ENCODE measurements at regions not wholly inside any gene's neighbourhood (a gene's known extent, or its start where the extent isn't known, plus 50 kb on each side); places are given as distances from the start of the nearest gene placed in this dataset.
"Not testable (repeated sequence)": the region's sequence is repeated elsewhere in the genome, so short reads cannot be mapped to it uniquely, and the experiment has no call there.

DNA sequence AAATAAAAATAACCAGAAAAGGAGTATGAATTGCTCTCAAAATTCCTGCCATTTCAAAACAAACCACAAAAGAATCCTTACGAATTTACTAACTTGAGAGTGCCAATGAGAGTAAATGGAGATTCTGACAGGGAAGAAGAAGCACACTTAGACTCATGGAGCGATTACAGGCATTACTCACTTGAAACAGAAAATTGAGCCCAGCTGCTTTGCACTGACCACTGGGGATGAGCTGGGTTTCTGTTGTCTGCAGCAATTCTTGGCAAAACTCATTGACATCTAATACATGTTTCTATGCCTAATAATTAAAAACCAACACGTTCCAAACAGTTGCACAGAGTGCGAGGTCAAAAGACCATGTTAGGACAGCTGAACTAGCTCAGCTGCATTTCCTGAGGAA, 731.6 kb downstream of the DNAH5 start:
- intact Hi-C loops (cut with DNase I) = no loop called here
- 77 to 81% methylated on average over 4 of the region's 4 CpGs for WGBS, 2 donors
- DNase-seq = no peak
- Histone ChIP-seq H3K36me3 (no peaks in the 10 kb centered on the region), H3K27me3 (no peaks in the 10 kb centered on the region), H3K4me3 (no peak overlapping the region), H3K9me3 (no peaks in the 10 kb centered on the region), H3K27ac (no peak overlapping the region), H3K4me1 (no peaks in the 10 kb centered on the region)
- TF ChIP-seq POLR2AphosphoS5 (IDR thresholded peaks at IDR 0.05) (no peak), POLR2A (IDR thresholded peaks at IDR 0.05) (no peak), EP300 (IDR thresholded peaks at IDR 0.05) (no peak)
- TF ChIP-seq, protein P1, sequence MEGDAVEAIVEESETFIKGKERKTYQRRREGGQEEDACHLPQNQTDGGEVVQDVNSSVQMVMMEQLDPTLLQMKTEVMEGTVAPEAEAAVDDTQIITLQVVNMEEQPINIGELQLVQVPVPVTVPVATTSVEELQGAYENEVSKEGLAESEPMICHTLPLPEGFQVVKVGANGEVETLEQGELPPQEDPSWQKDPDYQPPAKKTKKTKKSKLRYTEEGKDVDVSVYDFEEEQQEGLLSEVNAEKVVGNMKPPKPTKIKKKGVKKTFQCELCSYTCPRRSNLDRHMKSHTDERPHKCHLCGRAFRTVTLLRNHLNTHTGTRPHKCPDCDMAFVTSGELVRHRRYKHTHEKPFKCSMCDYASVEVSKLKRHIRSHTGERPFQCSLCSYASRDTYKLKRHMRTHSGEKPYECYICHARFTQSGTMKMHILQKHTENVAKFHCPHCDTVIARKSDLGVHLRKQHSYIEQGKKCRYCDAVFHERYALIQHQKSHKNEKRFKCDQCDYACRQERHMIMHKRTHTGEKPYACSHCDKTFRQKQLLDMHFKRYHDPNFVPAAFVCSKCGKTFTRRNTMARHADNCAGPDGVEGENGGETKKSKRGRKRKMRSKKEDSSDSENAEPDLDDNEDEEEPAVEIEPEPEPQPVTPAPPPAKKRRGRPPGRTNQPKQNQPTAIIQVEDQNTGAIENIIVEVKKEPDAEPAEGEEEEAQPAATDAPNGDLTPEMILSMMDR (IDR thresholded peaks at IDR 0.05) = no peak

DNA sequence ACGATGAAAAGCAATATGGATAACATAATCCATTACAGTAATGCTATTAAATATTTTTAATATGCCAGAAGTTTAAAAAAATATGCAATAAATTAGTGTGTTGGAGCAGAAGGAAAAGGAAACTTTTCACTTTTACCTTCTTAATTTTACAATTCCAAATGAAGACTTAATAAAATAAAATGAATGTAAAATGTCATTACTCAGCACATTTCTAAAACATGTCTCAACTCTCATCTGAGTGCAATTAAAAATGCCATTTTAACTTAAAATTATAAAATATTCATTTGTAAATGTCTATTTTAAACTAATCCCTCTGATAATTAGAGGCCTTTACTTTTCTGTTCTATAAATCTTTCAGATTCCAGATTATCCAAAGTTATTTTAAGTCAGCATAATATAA, 733.4 kb downstream of the DNAH5 start:
- 93 to 97% methylated on average over 1 of the region's 1 CpG for WGBS, 2 donors
- intact Hi-C loops (cut with DNase I) = no loop called here
- Histone ChIP-seq H3K4me1 (no peaks in the 10 kb centered on the region), H3K9me3 (no peaks in the 10 kb centered on the region), H3K4me3 (no peak overlapping the region), H3K27me3 (no peaks in the 10 kb centered on the region), H3K27ac (no peak overlapping the region), H3K36me3 (no peaks in the 10 kb centered on the region)
- no peak for TF ChIP-seq EP300 (IDR thresholded peaks at IDR 0.05)
- TF ChIP-seq POLR2A (IDR thresholded peaks at IDR 0.05) = no peak
- TF ChIP-seq POLR2AphosphoS5 (IDR thresholded peaks at IDR 0.05) = no peak
- TF ChIP-seq, protein P1 (IDR thresholded peaks at IDR 0.05) = no peak
- DNase-seq = no peak

DNA sequence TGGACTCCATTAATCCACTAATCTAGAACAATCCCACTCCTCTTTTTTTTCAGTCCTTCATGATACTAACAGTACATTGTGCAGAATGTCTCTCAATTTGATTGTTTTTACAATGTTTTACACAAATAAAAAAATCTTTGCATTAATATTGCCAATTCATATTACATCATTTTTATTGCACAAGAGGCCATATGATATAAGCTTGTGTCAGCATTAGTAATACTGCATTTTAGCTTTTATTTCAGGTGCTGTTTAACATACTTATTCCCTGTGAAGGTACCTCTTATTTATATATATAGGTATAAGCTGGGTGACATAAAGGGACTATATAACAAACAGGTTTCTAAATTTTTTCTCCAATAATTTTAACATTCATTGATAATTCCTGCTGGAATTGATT, 737.4 kb downstream of the DNAH5 start:
- Histone ChIP-seq H3K4me3 (no peak overlapping the region), H3K9me3 (peaks cover 0 to 4% (median 0%) of the 10 kb centered on the region in 4 donors), H3K27me3 (no peaks in the 10 kb centered on the region), H3K27ac (no peak overlapping the region), H3K4me1 (no peaks in the 10 kb centered on the region), H3K36me3 (no peaks in the 10 kb centered on the region)
- no peak for DNase-seq
- TF ChIP-seq, protein P1 (IDR thresholded peaks at IDR 0.05) = no peak
- TF ChIP-seq POLR2AphosphoS5 (IDR thresholded peaks at IDR 0.05) (no peak), EP300 (IDR thresholded peaks at IDR 0.05) (no peak), POLR2A (IDR thresholded peaks at IDR 0.05) (no peak)
- intact Hi-C loops (cut with DNase I) = no loop called here

DNA sequence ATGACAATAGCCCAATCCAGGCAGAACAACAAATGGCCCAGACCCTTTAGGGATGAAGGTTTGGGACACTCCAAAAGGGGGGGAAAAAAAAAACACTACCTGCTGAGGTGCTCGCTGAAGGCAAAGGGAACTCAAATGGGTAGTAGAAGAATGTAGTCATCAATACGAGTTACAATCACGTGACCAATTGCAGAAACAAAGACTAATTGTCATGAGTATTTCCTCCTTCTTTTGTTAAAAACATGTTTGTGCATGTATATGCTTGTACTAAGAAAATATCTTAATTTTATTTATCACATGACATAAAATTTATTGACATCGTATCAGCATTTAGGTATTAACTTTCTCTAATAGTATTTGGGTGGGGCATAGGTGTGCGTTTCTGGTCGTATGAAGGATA, 743.5 kb downstream of the DNAH5 start:
- no peaks in the 10 kb centered on the region for H3K4me1 ChIP-seq
- intact Hi-C loops (cut with DNase I) = no loop called here
- no peak overlapping the region for H3K4me3 ChIP-seq
- H3K9me3 ChIP-seq = peaks cover 0 to 4% (median 0%) of the 10 kb centered on the region in 4 donors
- no peak overlapping the region for H3K27ac ChIP-seq
- H3K36me3 ChIP-seq = no peaks in the 10 kb centered on the region
- 76 to 90% methylated on average over 6 of the region's 6 CpGs for WGBS, 2 donors
- no peak for DNase-seq
- TF ChIP-seq POLR2AphosphoS5 (IDR thresholded peaks at IDR 0.05) = no peak
- TF ChIP-seq EP300 (IDR thresholded peaks at IDR 0.05) = no peak
- no peak for TF ChIP-seq POLR2A (IDR thresholded peaks at IDR 0.05)
- TF ChIP-seq, protein P1 (IDR thresholded peaks at IDR 0.05) = no peak
- H3K27me3 ChIP-seq = no peaks in the 10 kb centered on the region

DNA sequence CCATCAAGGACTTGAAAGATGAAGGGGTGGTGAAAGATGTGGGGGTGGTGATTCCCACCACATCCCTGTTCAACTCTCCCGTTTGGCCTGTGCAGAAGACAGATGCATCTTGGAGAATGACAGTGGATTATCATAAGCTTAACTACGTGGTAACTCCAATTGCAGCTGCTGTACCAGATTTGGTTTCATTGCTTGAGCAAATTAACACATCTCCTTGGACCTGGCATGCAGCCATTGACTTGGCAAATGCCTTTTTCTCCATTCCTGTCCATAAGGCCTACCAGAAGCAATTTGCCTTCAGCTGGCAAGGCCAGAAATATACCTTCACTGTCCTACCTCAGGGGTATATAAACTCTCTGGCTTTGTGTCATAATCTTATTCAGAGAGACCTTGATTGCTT, 746.3 kb downstream of the DNAH5 start:
- H3K4me3 ChIP-seq; H3K27me3 ChIP-seq; DNase-seq; H3K36me3 ChIP-seq; H3K4me1 ChIP-seq; H3K9me3 ChIP-seq; H3K27ac ChIP-seq; intact Hi-C loops (cut with DNase I): not testable (repeated sequence)
- WGBS, 2 donors = 53 to 60% methylated on average over 2 of the region's 2 CpGs

Data from sigmoid colon (tissue), 6 donors.